ENCODE measurements at regions not wholly inside any gene's neighbourhood (a gene's known extent, or its start where the extent isn't known, plus 50 kb on each side); places are given as distances from the start of the nearest gene placed in this dataset.

- TF ChIP-seq POLR2A (IDR thresholded peaks at IDR 0.05) = no peak
- no peak for TF ChIP-seq CTCF (IDR thresholded peaks at IDR 0.05)
Measured at GRCh38 chr5:118015511-118015910, 972.8 kb downstream of the DTWD2 start.

All from vagina (tissue), 2 donors.